ENCODE measurements at regions not wholly inside any gene's neighbourhood (a gene's known extent, or its start where the extent isn't known, plus 50 kb on each side); places are given as distances from the start of the nearest gene placed in this dataset.
"Not testable (repeated sequence)": the region's sequence is repeated elsewhere in the genome, so short reads cannot be mapped to it uniquely, and the experiment has no call there.

DNA sequence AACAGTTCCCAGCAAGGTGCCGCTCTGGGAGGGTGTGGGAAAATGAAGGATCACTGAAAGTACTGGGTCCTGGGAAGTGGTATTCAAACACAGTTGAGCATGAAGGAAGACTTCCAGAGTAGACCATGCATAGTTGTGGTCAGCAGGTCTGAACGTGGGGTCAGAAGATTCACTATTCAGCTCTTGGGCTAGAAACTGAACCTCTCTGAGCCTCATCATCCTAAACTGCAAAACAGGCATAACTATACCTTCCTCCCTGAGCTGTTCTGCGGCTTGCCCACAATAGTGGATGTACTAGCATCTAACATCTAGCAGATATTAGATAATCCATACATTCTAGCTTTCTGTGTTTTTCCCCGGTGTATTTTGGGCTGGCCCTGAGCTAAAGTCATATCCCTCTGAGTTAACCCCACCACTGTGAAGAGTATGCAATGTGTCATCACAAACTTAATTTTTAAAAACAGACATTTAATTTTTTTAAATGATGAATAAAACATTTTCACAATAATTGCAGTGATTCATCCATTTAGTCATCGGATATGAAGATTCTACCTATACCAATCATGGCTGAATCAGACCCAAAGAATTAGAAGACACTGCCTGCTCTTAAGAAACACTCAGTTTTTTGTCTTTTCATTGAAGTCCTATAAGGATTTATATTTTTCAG lies 179.1 kb downstream of the BLID start:
- no peak for DNase-seq

DNA sequence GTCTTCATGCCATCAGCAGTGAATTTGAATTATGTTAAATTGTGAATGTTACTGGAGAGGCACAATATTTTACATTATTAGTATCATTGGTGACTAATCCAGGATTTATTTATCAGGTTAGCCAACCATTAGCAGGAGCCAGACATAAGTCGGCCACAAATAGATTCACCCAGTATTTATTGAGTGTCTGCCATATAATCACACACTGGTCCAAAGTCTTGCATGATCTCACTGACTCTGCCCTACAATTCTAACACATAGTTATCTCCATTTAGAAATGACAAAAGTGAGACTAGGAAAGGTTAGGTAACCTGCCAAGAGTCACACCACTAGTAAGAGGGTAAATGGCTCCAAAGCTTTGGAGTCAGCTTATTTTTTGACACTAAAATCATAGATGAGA lies 179.6 kb downstream of the BLID start:
- DNase-seq, result no peak

DNA sequence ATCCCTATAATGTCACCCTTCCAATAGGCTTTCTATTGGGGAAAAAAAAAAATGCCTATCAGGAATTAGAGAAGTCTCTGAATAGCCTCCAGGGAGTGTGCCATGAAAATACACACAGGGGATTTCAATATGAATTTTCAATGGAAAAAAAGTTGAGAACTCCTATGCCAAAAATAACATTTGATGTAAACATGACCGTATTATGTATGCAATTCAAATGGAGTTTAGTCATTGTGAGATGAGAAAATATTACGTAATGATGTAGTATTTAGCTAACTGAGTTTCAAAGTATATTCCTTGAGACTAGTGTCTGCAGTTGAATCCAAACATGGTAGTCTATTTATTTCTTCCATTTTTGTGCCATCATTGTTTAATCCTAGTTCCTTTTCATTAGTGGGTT lies 182.3 kb downstream of the BLID start:
- DNase-seq, result no peak

DNA sequence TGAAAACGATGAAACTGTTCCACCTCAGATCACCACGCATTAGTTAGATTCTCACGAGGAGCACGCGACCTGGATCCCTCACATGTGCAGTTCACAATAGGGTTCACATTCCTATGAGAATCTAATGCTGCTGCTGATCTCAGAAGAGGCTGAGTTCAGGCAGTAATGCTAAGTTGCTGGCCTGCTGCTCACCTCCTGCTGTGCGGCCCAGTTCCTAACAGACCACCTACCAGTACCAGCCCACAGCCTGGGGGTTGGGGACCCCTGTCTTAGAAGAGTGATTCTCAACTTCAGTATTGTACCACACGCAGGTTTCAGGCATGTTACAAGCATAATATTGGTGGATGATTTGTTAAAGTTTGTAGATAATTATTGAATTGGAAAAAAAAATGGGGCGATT lies 182.7 kb downstream of the BLID start:
- DNase-seq, result no peak

- DNase-seq, result no peak
Observed at GRCh38 chr11:121932646-121933185, 183.3 kb downstream of the BLID start.

DNA sequence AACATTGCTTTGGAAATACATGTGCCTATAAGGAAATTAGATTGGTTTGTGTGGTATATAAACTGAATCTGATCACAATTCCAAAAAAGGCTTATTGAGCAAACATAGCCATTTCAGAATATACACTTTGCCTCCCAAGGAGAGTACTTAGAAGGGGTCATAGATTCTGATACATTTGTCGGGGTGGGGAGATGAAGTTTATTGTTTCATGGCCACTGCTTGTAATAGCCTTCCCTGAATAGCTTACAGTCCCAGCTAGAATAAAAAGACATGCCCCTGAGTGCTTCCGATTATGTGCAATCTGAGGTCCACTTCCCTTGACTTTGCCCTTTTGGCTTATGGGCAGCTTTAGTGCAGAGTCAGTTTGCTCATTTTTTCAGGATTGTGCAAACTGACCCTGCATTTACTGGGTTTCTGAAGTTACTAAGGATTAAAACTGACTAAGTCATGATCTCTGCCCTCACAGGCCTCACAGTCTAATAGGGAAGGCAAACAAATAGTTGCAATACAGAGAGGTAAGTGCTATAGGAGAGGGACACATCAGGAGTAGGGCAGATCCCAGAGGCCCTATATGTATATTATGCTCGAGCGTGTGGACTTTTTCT lies 184.2 kb downstream of the BLID start:
- no peak for DNase-seq

DNA sequence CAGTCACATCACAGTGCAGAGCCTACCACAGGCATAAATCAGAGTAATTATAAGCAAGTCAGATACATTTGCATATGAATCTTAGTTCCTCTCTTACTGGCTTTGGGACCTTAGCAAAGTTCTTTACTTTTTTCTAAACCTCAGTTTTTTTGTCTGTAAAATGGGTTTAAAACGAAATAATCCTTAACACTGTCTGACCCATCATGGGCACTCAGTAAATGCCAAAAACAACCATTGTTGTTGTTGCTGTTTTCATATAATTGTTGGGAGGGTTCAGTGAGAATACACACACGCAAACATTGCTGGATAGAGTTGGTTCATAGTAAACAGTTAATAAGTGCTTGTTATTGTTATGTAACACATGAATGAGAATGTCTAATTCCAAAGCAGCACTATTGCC lies 184.9 kb downstream of the BLID start:
- peak; percentile 29 for DNase-seq

DNA sequence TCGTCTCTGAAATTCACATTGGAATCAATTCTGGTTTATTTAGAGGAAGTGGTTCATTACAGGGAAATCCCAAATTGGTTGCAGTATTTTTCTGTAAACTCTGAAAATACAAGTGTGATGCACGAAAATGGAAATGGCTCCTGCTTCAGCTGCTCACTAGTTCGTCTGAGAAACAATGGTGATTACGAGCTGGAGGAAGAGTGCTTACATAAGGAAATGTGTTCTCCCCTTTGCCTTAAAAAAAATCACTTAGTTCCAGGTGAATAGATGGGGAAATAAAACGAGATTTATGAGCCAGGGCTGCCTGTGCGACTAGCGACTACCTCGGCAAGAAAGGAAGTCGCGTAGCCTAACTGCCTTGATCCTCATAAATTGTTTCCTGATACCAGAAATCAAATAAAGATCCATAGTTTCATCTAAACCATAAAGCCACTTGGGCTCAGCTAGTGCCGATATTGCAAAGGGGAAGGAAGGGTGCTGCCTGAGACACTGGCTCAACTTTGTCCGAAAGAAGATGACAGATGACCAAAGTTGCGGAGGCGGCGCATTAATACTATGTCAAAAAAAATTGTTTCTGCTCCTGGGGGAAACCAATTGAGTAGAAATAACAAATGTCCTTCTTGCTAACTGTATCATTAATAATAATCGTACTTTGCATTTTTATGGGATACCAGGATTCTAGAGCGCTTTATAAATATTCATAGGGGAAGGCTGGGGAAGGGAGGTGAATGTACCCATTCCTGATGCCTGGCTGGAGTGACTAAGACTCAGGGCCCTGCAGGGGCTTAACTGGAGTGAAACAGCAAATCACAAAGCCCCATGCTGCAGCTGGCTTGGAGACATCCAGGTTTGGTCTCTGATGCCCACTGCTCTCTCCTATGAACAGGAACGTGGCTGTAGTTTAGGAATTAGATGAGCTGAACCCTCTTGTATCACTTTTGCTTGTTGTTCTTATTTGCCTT lies 185.7 kb downstream of the BLID start:
- DNase-seq, result no peak

DNA sequence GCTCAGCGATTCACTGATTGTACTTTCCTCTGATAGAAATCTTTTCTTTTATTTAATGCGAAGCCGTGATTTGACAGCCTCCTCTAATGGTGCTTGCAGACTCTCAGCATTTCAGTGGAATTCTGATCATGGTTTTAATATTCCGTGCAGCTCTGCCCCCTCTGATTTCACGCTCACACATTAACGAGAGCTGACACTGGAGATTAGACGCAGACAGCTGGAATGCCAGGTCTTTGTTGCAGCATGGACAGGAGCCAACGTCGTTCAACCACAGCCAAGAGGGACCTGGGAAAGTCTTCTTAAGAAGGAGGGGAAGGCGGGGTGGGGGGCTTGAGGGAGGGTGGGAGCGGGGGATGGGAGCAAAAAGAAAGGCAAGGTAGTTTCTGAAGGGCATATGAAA lies 186.4 kb downstream of the BLID start:
- DNase-seq, result peak; percentile 96

- DNase-seq, result peak; percentile 84
Observed at GRCh38 chr11:121928597-121929580, 187.1 kb downstream of the BLID start.

GRCh38 chr11:121927789-121928188 lies 188.2 kb downstream of the BLID start:
- DNase-seq, result no peak

- DNase-seq, result no peak
Observed at GRCh38 chr11:121927097-121927785, 188.8 kb downstream of the BLID start.

GRCh38 chr11:121924191-121924590 lies 191.8 kb downstream of the BLID start:
- no peak for DNase-seq

DNA sequence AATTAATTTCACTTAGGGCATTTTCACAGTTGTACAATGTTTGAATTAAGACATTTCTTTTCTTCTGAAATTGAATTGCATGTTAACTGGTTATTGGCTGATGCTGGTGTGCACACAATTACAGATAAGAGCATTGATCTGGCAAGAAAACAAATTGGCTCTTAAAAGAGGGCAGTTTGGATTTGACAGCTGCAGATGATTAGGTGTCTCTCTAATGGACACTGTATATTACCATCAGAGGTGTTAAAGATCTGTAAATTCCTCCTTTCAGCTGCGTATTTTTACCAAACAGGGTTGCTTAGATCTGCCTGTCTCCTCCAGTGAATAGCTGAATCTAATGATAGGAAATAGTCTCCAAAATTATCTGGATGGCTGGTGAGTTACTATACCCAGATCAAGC lies 198.5 kb downstream of the BLID start:
- no peak for DNase-seq

DNA sequence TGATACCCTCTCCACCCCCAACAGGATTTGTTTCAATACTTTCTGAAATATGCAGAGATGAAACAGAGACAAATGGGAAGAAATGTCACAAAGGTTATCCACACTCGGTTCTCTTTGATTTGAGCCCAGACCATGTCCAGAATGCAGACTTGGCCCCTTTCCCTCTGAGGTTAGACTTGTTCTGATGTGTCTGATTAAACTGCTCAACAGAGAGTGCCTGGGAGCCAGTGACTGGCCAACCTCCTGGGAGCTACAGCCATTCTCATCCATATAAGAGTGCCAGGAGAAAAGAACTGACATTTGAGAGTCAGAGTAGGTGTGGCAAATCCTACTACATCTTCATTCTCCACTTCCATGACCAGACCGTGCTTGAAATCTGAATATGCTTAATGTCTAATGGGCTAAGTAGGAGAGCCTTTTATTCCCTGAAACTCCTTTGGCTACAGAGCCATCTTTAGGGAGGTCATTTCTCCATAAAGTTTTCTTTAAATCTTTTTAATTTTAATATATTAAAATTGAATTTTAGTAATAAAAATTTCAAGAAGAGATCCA lies 201.4 kb downstream of the BLID start:
- DNase-seq, result no peak

GRCh38 chr11:121909596-121909995 lies 206.4 kb downstream of the BLID start:
- DNase-seq, result no peak

- DNase-seq, result no peak
Observed at GRCh38 chr11:121907379-121907778, 208.6 kb downstream of the BLID start.

DNA sequence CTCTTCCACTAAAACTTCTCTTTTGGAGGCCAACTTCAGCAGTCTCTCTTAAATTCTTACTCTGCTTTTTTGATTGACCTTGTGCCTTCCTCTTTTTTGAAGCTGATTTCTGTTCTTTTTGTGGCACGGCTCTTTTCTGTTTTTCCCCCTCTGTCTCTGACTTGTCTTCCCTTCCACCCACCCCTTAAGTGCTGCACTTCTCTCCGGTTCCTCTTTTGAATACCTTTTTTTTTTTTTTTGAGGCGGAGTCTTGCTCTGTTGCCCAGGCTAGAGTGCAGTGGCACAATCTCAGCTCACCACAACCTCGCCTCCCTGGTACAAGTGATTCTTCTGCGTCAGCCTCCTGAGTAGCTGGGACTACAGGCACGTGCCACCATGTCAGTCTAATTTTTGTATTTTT lies 211.9 kb downstream of the BLID start:
- no peak for DNase-seq

GRCh38 chr11:121901886-121902285 lies 214.1 kb downstream of the BLID start:
- no peak for DNase-seq

DNA sequence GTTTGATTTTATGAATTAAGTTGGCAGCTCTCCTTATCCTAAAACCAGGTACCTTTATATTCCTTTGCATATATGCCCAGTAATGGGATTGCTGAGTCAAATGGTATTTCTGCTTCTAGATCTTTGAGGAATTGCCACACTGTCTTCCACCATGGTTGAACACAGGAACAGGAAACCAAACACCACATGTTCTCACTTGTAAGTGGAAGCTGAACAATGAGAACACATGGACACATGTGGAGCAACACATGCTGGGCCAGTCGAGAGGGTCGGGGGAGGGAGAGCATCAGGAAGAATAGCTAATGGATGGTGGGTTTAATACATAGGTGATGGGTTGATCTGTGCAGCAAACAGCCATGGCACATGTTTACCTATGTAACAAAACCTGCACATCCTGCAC lies 214.6 kb downstream of the BLID start:
- DNase-seq, result not testable (repeated sequence)

GRCh38 chr11:121899520-121899919 lies 216.5 kb downstream of the BLID start:
- no peak for DNase-seq

Data from eye (tissue), 1 donor.